Esophagus muscularis mucosa (tissue), 4 donors: ENCODE measurements at regions not wholly inside any gene's neighbourhood (a gene's known extent, or its start where the extent isn't known, plus 50 kb on each side); places are given as distances from the start of the nearest gene placed in this dataset.

Experiments used
- DNase-seq: peaks from one replicate; pipeline ENCODE4 v3.0.0-alpha.2; 2017; ENCODE audit errors: extremely low spot score
- H3K27ac ChIP-seq, 4 donors: fragments of 200-600 bp; sonication (generic); replicated peaks in 1 of 4; 1 replicate in 3 of 4; 2 replicates in 1 of 4; pipeline ENCODE4 v1.5.1; 2016 to 2019; ENCODE audit warnings: mild to moderate bottlenecking in 1 of 4
- H3K27me3 ChIP-seq, 4 donors: fragments of 200-600 bp; sonication (generic); one replicate each; pipeline versions ENCODE4 v1.5.1 to v1.6.0; 2016 to 2019
- H3K36me3 ChIP-seq, 4 donors: fragments of 200-600 bp; sonication (generic); one replicate each; pipeline ENCODE4 v1.5.1; 2016 to 2019
- H3K4me1 ChIP-seq, 4 donors: fragments of 200-600 bp; sonication (generic); one replicate each; pipeline ENCODE4 v1.5.1; 2016 to 2019
- H3K4me3 ChIP-seq, 4 donors: fragments of 200-600 bp; sonication (generic); 1 replicate in 2 of 4; 2 replicates in 2 of 4; pipeline ENCODE4 v1.5.1; 2016 to 2019; ENCODE audit warnings: mild to moderate bottlenecking in 4 of 4, moderate library complexity in 1 of 4
- H3K9me3 ChIP-seq, 4 donors: fragments of 200-600 bp; sonication (generic); 1 replicate in 3 of 4; 2 replicates in 1 of 4; pipeline ENCODE4 v1.5.1; 2016 to 2019
- CTCF ChIP-seq, 3 experiments: fragments of 200-600 bp in 2 of 3; fragments of 450-650 bp in 1 of 3; sonication (generic) in 2 of 3; IDR thresholded peaks; one replicate each; pipeline ENCODE4 v1.5.1; 2017 to 2019; ENCODE audit warnings: antibody characterized with exemption in 3 of 3, mild to moderate bottlenecking in 2 of 3, moderate library complexity in 1 of 3
- EP300 ChIP-seq: sonication (generic); formaldehyde crosslinking; IDR thresholded peaks from one replicate; pipeline ENCODE4 v1.6.1; 2017; ENCODE audit warnings: antibody characterized with exemption
- POLR2A ChIP-seq: fragments of 450-650 bp; IDR thresholded peaks from one replicate; pipeline ENCODE4 v1.6.1; 2017; ENCODE audit warnings: antibody characterized with exemption, moderate library complexity, mild to moderate bottlenecking, low read depth
- POLR2AphosphoS5 ChIP-seq, 2 donors: sonication (generic); formaldehyde crosslinking; IDR thresholded peaks; one replicate each; pipeline ENCODE4 v1.6.1; 2017; ENCODE audit warnings: antibody characterized with exemption in 2 of 2
- WGBS: methylation state at CpG from one replicate; pipeline ENCODE4 v1.1.5; 2018; 5-methylcytosine and 5-hydroxymethylcytosine counted together
- intact Hi-C: fragments of 100-400 bp; cut with DNase I; formaldehyde crosslinking; loops from one replicate; pipeline ENCODE4 v1.15.1; 2023

DNA sequence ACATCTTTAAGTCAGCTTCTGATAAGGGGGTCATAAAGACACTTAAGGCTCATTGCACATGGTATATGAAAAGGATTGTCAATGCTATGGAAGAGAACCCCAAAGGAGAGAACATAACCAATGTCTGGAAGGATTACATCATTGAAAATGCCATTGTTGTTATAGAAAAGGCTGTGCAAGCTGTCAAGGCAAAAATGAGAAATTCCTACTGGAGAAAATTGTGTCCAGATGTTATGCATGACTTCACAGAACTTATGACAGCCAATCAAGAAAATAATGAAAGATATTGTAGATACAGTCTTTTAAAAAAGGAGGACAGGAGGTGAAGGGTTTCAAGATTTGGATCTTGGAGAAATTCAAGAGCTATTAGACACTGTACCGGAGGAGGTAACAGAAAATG lies 96.3 kb upstream of the MBNL1 start:
- H3K36me3 ChIP-seq: no peaks in the 10 kb centered on the region
- no peak for TF ChIP-seq EP300
- no peak for TF ChIP-seq CTCF (IDR thresholded peaks at IDR 0.05)
- no peak for TF ChIP-seq POLR2A
- TF ChIP-seq POLR2AphosphoS5 (IDR thresholded peaks at IDR 0.05): no peak
- H3K9me3 ChIP-seq: peaks cover 0 to 8% (median 4%) of the 10 kb centered on the region in 4 donors

GRCh38 chr3:152173627-152174026 lies 95.1 kb upstream of the MBNL1 start:
- TF ChIP-seq POLR2AphosphoS5 (IDR thresholded peaks at IDR 0.05): no peak
- TF ChIP-seq POLR2A: no peak
- no peak for TF ChIP-seq EP300
- no peak for TF ChIP-seq CTCF (IDR thresholded peaks at IDR 0.05)
- intact Hi-C loops: no loop called here
- Histone ChIP-seq H3K36me3 (no peaks in the 10 kb centered on the region), H3K27me3 (no peaks in the 10 kb centered on the region), H3K4me3 (no peak overlapping the region), H3K9me3 (peaks cover 0 to 8% (median 4%) of the 10 kb centered on the region in 4 donors), H3K4me1 (peaks cover 0 to 15% (median 3%) of the 10 kb centered on the region in 4 donors), H3K27ac (no peak overlapping the region)
- DNase-seq: no peak
- WGBS: 100% methylated on average over 1 of the region's 1 CpG

More for the DNA sequence above, 96.3 kb upstream of the MBNL1 start:
- no peaks in the 10 kb centered on the region for H3K27me3 ChIP-seq
- intact Hi-C loops: no loop called here
- no peak overlapping the region for H3K4me3 ChIP-seq
- no peak for DNase-seq
- no peak overlapping the region for H3K27ac ChIP-seq
- WGBS: 78% methylated on average over 1 of the region's 1 CpG
- H3K4me1 ChIP-seq: peaks cover 0 to 15% (median 3%) of the 10 kb centered on the region in 4 donors

DNA sequence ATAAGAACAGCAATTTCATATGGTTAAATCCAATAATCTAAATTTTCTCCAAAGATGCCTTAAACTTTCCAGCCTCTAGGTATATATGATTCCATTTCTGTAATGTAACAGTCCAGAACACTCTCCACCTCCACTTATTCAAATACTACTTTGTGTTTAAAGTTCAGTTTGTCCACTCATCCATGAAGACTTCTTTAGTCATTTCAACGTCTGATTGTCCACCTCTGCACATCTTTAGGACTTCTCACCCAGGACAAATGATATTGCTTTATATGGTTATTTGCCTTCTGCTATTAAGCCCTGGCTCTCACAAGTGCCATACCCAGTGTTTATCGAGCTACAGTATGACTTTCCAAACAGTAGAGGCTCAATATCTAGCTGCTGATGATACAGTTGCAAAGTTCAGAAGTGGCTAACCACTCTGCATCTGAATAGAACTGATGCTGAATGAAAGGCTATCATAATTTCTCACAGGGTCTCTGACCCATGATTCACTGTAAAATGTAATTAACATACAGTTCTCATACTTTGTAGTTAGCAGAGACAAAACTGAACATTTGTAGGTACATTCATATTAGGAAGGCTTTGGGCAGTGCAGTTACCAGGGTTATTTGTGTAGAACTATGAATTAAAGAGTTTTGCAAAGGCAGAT lies 93.7 kb upstream of the MBNL1 start:
- intact Hi-C loops: no loop called here
- H3K9me3 ChIP-seq: peaks cover 0 to 8% (median 4%) of the 10 kb centered on the region in 4 donors
- 78% methylated on average over 2 of the region's 2 CpGs for WGBS
- H3K36me3 ChIP-seq: no peaks in the 10 kb centered on the region
- H3K27ac ChIP-seq: no peak overlapping the region
- no peak for TF ChIP-seq CTCF (IDR thresholded peaks at IDR 0.05)
- peaks cover 0 to 15% (median 3%) of the 10 kb centered on the region in 4 donors for H3K4me1 ChIP-seq
- no peak for DNase-seq
- H3K4me3 ChIP-seq: no peak overlapping the region
- no peaks in the 10 kb centered on the region for H3K27me3 ChIP-seq

- no peak overlapping the region for H3K4me3 ChIP-seq
- no peaks in the 10 kb centered on the region for H3K36me3 ChIP-seq
- no peak for DNase-seq
- peaks cover 0 to 8% (median 4%) of the 10 kb centered on the region in 4 donors for H3K9me3 ChIP-seq
- H3K4me1 ChIP-seq: peaks cover 0 to 15% (median 3%) of the 10 kb centered on the region in 4 donors
- TF ChIP-seq POLR2A (no peak), POLR2AphosphoS5 (IDR thresholded peaks at IDR 0.05) (no peak), CTCF (IDR thresholded peaks at IDR 0.05) (no peak), EP300 (no peak)
- no peak overlapping the region for H3K27ac ChIP-seq
- intact Hi-C loops: no loop called here
- 82% methylated on average over 2 of the region's 2 CpGs for WGBS
- no peaks in the 10 kb centered on the region for H3K27me3 ChIP-seq
Observed at GRCh38 chr3:152175528-152175889, 93.2 kb upstream of the MBNL1 start.

- Histone ChIP-seq H3K9me3 (peaks cover 0 to 5% (median under 1%) of the 10 kb centered on the region in 4 donors), H3K27ac (no peak overlapping the region), H3K36me3 (no peaks in the 10 kb centered on the region), H3K4me3 (no peak overlapping the region), H3K4me1 (peaks cover 0 to 15% (median 3%) of the 10 kb centered on the region in 4 donors), H3K27me3 (no peaks in the 10 kb centered on the region)
- intact Hi-C loops: no loop called here
- WGBS: 88% methylated on average over 2 of the region's 2 CpGs
- TF ChIP-seq CTCF (IDR thresholded peaks at IDR 0.05) (no peak), POLR2A (no peak), POLR2AphosphoS5 (IDR thresholded peaks at IDR 0.05) (no peak), EP300 (no peak)
- DNase-seq: no peak
Observed at GRCh38 chr3:152176241-152176640, 92.5 kb upstream of the MBNL1 start.
